Neutrophil (primary cell): ENCODE measurements at regions not wholly inside any gene's neighbourhood (a gene's known extent, or its start where the extent isn't known, plus 50 kb on each side); places are given as distances from the start of the nearest gene placed in this dataset.

Experiments used
- H3K27ac ChIP-seq: fragments of 200-600 bp; sonication (generic); 2 replicates; pipeline ENCODE4 v1.5.1; 2016; ENCODE audit warnings: mild to moderate bottlenecking, moderate library complexity
- H3K27me3 ChIP-seq: fragments of 200-600 bp; sonication (generic); 2 replicates; pipeline ENCODE4 v1.6.0; 2016; ENCODE audit warnings: mild to moderate bottlenecking
- H3K36me3 ChIP-seq: fragments of 200-600 bp; sonication (generic); 2 replicates; pipeline ENCODE4 v1.5.1; 2017
- H3K4me1 ChIP-seq, 2 experiments: fragments of 200-600 bp in 1 of 2; sonication (generic) in 1 of 2; 1 replicate in 1 of 2; 2 replicates in 1 of 2; pipeline versions ENCODE4 v1.5.1 to v1.6.1; 2013 to 2016; ENCODE audit warnings: low read depth in 1 of 2, low read length in 1 of 2, mild to moderate bottlenecking in 1 of 2, moderate library complexity in 1 of 2; ENCODE audit not compliant: control insufficient read depth in 1 of 2, insufficient read depth in 1 of 2
- H3K4me3 ChIP-seq, 2 experiments: fragments of 200-600 bp in 1 of 2; sonication (generic) in 1 of 2; 1 replicate in 1 of 2; 2 replicates in 1 of 2; pipeline ENCODE4 v1.5.1; 2013 to 2016; ENCODE audit warnings: low read depth in 1 of 2, low read length in 1 of 2, mild to moderate bottlenecking in 1 of 2, moderate library complexity in 1 of 2
- H3K9me3 ChIP-seq: fragments of 200-600 bp; sonication (generic); 2 replicates; pipeline ENCODE4 v1.5.1; 2016
- CTCF ChIP-seq: fragments of 200-600 bp; sonication (generic); IDR thresholded peaks from 2 replicates; pipeline ENCODE4 v1.5.1; 2016; ENCODE audit warnings: antibody characterized with exemption

DNA sequence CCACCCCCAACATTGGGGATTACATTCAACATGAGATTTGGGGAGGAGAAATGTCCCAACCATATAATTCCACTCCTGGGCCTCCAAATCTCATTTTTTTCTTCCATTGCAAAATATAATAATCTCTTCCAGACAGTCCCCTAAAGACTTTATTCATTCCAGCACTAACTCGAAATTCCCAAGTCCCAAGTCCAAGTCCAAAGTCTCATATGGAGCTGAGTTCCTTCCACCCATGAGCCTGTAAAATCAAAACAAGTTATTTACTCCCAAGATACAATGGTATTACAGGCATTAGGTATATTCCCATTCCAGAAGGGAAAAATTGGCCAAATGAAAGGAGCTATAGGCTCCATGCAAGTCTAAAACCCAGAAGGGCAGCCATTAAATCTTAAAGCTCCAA is 56.7 kb downstream of the P2RY1 start:
- Histone ChIP-seq H3K4me1 (no peaks in the 10 kb centered on the region), H3K27me3 (no peaks in the 10 kb centered on the region)

GRCh38 chr3:152892446-152892845 is 57.5 kb downstream of the P2RY1 start:
- TF ChIP-seq CTCF: no peak
- Histone ChIP-seq H3K36me3 (no peaks in the 10 kb centered on the region), H3K9me3 (no peaks in the 10 kb centered on the region), H3K4me3 (no peak overlapping the region), H3K27me3 (no peaks in the 10 kb centered on the region), H3K4me1 (no peaks in the 10 kb centered on the region), H3K27ac (no peak overlapping the region)

More for the DNA sequence above, 56.7 kb downstream of the P2RY1 start:
- H3K9me3 ChIP-seq: no peaks in the 10 kb centered on the region
- H3K27ac ChIP-seq: no peak overlapping the region
- H3K4me3 ChIP-seq: no peak overlapping the region
- H3K36me3 ChIP-seq: no peaks in the 10 kb centered on the region
- TF ChIP-seq CTCF: no peak

DNA sequence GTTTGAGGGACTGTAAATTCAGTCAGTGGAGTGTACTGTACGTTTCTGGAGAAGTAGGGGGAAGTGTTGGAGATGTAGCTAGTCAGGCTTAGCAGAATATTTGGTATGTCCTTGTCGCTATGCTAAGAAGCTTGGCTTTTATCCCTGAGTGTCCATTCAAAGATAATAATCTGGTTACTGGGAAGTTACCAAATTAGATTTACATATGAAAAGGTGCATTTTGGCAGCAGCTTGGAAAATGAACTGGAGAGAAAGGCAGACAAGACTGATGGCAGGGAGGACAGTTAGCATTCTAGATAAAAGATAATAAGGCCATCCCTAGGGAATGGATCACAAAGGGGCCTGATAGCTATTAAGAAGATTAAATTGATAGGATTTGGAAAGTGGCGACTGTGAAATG is 58.7 kb downstream of the P2RY1 start:
- Histone ChIP-seq H3K4me1 (no peaks in the 10 kb centered on the region), H3K4me3 (no peak overlapping the region), H3K27me3 (no peaks in the 10 kb centered on the region), H3K36me3 (no peaks in the 10 kb centered on the region), H3K27ac (no peak overlapping the region), H3K9me3 (no peaks in the 10 kb centered on the region)
- no peak for TF ChIP-seq CTCF

- no peak for TF ChIP-seq CTCF
- Histone ChIP-seq H3K4me1 (no peaks in the 10 kb centered on the region), H3K9me3 (no peaks in the 10 kb centered on the region), H3K4me3 (no peak overlapping the region), H3K27me3 (no peaks in the 10 kb centered on the region), H3K36me3 (no peaks in the 10 kb centered on the region), H3K27ac (no peak overlapping the region)
Measured at GRCh38 chr3:152899306-152899705, 64.4 kb downstream of the P2RY1 start.

- no peak overlapping the region for H3K27ac ChIP-seq
- H3K9me3 ChIP-seq: no peaks in the 10 kb centered on the region
- no peaks in the 10 kb centered on the region for H3K36me3 ChIP-seq
- no peaks in the 10 kb centered on the region for H3K27me3 ChIP-seq
- no peak for TF ChIP-seq CTCF
- H3K4me3 ChIP-seq: no peak overlapping the region
- no peaks in the 10 kb centered on the region for H3K4me1 ChIP-seq
Measured at GRCh38 chr3:152902141-152902669, 67.3 kb downstream of the P2RY1 start.

- Histone ChIP-seq H3K36me3 (no peaks in the 10 kb centered on the region), H3K27me3 (no peaks in the 10 kb centered on the region), H3K9me3 (no peaks in the 10 kb centered on the region), H3K4me3 (no peak overlapping the region), H3K4me1 (no peaks in the 10 kb centered on the region), H3K27ac (no peak overlapping the region)
- TF ChIP-seq CTCF: no peak
Measured at GRCh38 chr3:152905631-152906030, 70.7 kb downstream of the P2RY1 start.
